SH-SY5Y (cell line): ENCODE measurements at regions not wholly inside any gene's neighbourhood (a gene's known extent, or its start where the extent isn't known, plus 50 kb on each side); places are given as distances from the start of the nearest gene placed in this dataset.

Source experiments
- GATA2 ChIP-seq: IDR thresholded peaks from 2 replicates; pipeline ENCODE4 v1.6.1; 2011; ENCODE audit warnings: mild to moderate bottlenecking, low read depth, low read length
- GATA3 ChIP-seq: IDR thresholded peaks from 2 replicates; pipeline ENCODE4 v1.6.1; 2011; ENCODE audit warnings: low read depth, mild to moderate bottlenecking, low read length, moderate library complexity

DNA sequence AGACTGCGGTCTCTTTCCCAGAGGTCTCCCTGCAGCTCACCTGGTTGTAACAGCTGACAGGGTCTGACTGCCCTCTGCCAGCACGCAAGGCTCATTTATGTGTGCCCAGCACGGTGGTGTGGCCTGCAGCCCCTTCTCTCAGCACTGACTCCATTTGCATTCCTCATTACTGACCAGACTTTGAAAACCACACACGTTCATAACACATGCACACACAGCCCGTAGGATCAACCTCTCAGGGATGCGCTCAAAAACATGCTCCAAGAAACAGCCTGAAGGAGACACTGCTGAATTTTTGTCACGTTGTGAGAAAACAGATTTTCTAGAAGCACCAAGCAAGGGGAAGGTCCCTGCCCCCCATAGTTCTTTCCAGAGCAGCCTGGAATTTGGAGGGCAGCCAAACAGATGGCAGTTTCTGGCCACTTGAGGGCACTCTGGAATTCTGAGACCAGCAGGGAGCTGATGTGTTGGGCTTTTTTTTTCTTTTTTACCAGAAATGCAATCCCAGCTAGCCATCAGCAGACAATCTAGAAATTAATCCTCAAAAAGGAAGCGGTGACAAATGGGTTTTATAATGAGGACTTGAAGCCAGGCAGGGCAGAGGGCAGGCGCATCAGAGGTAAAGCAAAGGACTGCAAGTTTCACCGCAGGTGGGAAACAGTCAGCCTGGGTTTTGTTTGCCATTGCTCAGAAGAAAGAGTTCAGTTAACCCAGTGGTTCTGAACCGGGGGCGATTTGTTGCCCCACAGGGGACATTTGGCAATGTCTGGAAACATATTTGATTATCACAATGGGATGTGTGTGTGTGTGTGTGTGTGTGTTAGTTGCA is 170.5 kb upstream of the PROK2 start:
- peak; percentile 90 for TF ChIP-seq GATA2
- 0 out of 2 replicates have a peak, but pooled peaks have one; percentile 32 for TF ChIP-seq GATA3
